Activated naive CD4-positive, alpha-beta T cell treated with Interleukin-2 at 50 U/mL for 16 hours (primary cell): ENCODE measurements at regions not wholly inside any gene's neighbourhood (a gene's known extent, or its start where the extent isn't known, plus 50 kb on each side); places are given as distances from the start of the nearest gene placed in this dataset.

Experiments
- DNase-seq: peaks from one replicate; pipeline ENCODE4 v3.0.0-alpha.2; 2020

DNA sequence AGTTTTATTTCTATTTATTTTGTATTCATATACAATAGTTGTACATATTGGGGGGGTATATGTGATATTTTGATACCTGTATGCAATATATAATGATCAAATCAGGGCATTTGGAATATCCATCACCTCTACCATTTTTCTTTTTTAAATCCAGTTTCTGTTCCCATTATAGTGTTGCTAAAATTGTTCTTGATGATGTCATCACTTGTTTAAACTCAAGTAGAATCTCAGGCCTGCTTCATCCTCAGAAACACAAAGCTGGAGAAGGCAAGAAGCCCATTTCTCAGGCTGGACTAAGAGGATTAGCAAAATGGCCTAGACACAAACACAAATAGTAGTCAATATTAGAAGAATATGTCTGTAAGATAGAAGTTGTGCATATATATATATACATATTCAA is 747.1 kb upstream of the ACVR2A start:
- no peak for DNase-seq

DNA sequence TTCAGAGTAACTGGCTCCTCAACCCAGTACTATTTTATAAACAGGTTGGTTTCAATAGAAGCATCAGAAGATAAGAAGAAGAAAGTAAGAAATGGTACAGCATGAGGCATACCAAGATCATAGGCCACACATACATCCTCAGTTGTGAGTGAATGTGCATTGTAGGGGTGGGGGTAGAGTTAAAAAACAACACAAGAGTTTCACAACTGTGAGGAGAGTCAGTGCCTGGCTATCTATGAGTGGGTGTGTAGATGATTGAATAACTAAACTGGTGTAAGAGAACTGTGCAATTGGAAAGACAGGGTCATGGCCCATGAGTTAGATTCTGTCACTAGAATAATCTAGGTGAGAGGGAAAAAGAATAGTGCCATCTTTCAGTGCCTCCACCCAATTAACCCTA is 748.2 kb upstream of the ACVR2A start:
- no peak for DNase-seq

DNA sequence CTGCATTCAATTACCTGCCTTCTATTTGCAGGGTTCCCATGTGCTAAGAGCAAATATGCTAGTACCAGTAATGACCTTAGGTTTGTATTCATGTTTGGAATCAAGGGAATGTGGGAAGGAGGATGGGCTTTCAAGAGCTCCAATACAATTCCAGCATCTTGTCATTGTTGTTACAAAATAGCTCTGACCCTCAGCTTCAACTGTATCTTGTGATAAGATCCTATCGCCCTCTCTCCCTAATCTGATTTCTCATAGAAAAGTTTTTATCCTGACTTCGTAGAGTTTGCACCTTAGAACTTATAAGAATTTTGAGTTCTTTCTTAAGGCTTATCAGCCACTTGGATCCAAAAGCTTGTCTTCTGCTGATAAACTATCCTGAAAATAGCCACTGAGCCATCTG is 749.5 kb upstream of the ACVR2A start:
- DNase-seq = no peak

DNA sequence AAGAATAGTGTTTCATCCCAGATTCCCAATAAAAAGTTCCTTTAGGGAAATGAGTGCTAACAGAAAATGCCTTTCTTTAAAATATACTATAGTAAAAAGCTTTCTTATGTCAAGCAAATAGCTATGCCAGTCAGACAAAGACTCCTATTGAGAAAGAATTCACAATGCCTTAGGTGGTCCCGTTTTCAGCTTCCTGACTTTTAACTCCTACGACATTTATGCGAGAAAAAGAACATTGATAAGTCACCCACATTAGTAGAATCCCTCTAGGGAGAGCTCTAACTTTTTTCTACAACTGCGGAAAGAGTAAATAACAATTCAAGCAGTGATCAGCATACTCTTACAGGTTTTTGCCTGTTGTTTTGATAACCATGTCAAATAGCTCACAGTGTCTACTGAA is 750.8 kb upstream of the ACVR2A start:
- no peak for DNase-seq

DNA sequence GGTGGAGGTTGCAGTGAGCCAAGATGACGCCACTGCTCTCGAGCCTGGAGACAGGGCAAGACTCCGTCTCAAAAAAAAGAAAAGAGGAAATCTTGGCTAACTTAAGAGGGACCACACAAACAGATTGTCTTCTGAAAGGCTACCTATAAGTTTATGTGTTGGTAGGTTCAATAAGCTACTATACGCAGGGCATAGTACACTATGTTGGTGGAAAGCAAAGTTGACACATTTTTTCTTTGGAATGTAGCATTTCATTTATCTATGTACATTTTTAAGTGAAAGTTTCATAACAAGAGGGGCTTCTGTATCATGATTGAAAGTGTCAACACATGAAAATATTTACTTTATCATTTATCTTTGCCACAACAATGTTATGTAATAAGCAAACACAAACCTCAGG is 752.6 kb upstream of the ACVR2A start:
- no peak for DNase-seq

DNA sequence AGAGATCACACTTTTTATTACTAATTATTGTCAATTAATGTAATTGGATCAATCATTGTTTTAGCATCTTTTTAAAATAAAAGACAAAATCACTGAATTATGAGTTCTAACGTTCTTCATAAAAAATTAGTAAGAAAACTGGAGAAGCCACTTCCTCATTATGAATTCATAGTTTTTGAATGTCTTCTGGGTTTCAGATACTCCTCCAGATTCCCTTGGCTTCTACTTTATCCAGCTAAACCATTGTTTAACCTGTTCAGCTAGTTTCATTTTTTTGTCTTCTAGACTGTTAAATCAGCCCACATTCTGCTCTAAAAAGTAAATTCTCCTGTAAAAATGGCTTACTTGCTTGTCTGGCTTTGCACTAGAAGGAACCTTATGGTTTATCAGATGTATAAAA is 753.4 kb upstream of the ACVR2A start:
- DNase-seq = no peak

DNA sequence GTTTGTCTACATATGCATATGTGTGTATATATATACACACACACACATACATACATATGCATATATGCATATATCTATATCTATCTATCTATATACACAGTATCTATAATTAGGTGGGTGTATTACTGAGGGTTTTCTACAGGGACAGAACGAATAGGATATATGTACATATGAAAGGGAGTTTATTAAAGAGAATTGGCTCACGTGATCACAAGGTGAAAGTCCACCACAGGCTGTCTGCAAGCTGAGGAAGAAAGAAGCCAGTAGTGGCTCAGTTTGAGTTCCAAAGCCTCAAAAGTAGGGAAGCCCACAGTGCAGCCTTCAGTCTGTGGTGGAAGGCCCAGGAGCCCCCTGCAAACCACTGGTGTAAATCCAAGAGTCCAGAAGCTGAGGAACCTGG is 756.0 kb upstream of the ACVR2A start:
- DNase-seq = no peak

DNA sequence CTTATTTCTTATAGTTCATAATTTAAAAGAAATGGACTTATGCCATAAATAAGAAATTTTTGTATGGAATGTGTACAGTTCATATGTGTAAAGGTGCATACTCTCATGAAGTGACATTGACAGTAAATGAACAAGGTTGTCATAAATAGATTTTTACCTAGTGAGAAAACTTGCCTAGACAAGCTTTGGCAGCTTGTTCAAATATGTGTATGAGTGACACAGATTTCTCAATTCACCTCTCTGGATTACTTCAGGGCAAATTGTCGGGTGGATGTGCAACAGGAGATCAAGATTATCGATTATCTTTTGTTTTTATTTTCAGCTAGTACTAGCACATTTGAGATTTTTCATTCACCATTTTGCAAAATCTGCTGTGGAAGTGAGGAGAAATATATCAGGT is 758.1 kb upstream of the ACVR2A start:
- no peak for DNase-seq

DNA sequence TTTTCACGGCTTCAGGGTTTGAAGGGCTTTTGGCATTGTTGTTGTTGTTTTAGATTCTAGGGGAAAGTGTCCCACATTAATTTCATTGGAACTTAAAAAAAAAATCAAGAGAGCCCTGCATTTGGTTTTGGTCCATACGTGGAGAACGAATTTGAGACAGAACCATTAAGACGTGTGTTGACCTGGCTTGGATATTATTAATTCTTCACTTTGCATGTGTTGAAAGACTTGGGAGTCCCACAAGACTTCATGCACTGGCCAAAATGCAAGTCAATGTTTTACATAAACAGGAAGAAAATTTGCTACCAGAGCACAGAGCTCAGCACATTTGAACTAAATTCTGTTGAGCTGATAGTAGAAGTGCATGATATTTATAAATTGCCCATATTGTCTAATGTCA is 761.2 kb upstream of the ACVR2A start:
- DNase-seq = no peak

DNA sequence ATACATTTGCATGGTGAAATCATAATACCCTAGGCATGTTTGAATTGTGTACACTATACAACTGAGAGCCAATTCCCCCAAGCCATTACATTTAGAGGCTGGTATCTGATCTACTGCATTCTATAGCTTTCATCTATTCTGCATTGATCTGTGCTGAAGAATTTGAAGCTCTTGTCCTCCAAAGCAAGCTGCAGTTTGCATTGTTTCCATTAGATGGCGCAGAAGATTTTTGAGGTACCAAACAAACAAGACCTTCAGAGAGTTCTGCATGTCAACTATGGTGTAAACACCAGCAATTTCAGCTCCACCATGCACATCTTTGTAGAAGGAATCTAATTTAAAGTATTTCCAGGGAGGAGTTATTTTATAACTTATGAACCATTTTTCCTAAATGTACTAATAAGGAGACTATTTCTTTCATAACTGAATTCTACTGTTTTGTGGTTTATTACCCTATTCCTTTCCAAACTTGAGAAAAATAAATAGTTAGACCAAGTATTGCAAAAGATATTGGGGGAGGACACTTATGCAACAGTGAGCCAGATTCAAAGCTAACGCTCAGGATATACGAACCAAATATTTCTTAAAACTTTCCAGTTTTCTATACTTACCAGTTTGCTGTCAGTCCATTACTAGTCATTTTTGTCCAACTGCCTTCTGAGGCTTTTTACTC is 761.8 kb upstream of the ACVR2A start:
- DNase-seq = peak; percentile 42

DNA sequence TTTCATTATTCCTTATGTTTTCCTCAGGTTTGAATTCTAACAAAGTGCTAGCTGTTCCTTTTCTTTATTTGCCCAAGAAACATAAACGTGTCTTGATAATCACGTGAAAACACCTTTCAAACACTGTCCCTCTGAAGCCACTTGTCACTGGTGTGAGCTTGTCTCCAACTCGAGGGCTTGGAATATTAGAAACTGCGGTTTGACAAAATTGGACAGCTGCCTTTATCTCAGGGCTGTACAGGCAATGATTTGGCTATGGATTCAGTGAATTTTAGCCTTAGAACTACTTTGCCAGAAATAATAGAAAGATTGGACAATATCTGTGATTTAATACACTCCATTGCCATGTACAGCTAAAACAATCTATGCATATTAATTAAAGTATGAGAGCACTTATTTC is 763.0 kb upstream of the ACVR2A start:
- DNase-seq = no peak

DNA sequence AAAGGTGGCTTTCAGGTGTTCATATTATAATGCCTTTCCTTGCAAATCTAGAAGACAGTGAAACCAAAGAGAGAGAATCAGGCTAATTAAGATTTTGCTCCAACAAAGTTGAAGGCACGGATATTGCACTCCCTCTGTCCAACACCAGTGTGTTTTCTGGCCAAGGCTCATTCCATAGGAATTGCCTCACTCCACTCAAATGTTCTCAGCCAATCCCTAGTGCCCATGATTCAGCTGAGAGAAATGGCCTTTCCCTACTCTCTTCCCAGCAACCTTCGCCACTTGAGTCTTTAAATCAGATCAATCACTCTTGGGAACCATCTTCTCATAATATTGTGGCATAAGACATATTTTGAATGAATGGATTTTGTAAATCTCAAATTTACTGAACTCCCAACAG is 768.2 kb upstream of the ACVR2A start:
- no peak for DNase-seq

DNA sequence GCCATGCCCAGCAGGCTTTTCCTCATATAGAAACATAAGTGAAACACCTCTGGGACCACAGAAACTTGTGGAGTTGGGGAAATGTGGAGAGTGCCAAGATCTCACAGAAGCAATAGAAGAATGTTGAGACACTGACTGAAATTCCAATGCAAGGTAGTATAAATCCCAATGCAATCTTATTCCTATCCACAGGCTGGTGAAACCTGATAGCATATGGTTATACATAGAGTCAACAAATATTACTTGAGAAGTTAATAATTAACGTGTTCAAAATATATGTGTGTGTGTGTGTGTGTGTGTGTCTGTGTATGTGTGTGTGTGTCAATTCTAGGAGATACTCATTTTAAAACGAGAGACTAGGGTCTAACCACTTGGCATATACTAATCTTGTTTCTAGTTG is 776.8 kb upstream of the ACVR2A start:
- DNase-seq = no peak

DNA sequence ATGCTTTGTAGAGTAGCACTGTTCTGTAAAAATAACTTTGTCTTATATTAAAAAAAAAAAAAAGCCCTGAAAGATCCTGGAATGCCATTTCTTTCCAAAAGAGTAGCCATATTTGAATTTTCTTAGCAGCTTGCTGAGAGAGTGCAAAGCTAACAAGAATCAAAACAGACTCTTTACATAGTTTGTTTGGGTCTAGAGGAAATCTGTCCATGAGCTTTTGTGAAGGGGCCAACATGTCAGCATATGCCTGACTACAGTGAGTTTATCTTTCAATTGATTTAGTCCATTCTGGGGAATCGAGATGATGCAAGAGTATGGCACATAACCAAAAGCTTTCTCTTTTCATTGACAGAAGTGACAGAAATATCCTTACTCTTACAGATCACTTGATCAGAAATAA is 777.7 kb upstream of the ACVR2A start:
- DNase-seq = no peak

DNA sequence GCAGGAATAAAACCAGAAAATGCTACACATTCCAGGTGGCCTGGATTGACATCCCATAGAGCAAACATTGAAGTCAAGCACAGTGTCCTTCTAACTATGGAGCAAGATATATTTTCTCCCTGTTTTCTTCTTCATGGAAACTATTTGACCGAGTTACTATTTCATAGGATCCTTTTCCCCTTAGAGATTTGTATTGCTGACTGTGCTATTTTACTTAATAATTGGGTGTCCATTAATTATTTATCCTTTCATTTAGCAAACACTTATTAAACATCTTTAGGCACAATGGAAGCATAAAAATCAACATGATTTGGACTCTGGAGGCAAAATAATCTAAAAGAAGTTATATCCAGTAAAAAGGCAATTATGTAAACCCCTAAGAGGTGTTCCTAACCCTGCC is 782.8 kb upstream of the ACVR2A start:
- DNase-seq = no peak

DNA sequence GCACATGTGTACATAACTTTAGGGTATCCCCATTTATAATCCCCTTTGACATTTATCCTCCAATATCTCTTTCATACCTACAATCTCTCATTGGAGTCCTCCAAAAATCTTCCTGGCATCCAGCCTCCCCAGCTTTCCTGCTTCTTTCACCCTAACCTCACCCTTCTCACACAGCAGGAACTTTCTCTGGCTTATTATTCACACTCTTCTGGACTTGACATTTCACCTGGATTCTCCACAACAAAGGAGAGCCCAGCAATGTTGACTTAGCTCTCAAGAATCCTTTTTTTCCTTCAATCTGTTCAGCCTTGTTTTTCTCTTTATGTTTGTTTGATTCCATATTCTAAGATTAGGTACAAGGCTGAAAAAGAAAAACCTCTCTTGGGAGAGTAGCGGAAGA is 783.6 kb upstream of the ACVR2A start:
- DNase-seq = no peak

DNA sequence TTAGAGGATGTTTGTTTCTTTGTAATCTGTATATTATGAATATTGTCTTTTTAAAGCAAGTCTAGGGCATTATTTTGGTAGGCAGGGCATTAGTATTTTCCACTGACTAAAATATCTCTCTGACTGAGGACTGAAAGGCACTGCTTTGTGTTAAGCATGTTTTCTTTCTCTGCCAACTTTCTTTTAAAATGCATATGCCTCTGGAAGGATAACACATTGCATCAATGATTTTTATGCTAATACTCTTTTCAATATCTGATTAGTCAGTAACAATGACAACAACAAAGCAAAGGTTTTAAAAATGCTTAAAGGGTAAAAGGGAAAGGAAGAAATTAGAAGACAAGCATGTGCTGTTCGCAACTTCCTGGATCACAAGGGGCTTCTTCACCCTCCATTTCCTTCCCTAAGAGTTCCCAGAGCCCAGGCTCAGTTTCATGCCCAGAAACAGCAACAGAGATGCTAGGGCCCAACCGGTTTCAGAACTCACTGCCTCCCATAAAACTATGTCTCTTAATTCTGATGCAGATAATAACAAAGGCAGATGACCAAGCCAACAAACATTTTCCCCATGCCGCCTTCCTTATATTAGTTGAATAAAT is 786.8 kb upstream of the ACVR2A start:
- DNase-seq = no peak

DNA sequence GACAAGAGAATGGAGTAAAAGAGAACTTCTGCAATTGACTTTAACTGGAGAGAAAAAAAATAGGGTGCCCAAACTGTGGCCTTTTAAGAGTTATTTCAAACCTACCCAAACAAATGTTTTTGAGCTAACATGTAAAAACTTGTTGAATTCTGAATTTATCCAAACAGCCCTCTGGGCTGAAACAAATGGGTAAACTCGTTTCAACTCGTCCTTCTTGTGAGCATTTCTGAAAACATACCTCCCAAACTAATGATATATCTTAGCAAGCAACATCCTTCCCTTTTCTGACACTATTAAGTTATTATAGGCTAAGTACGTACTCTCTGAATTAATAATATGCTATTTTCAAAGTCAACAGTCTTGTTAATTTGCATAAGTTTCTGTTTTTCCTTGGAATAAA is 793.0 kb upstream of the ACVR2A start:
- no peak for DNase-seq

DNA sequence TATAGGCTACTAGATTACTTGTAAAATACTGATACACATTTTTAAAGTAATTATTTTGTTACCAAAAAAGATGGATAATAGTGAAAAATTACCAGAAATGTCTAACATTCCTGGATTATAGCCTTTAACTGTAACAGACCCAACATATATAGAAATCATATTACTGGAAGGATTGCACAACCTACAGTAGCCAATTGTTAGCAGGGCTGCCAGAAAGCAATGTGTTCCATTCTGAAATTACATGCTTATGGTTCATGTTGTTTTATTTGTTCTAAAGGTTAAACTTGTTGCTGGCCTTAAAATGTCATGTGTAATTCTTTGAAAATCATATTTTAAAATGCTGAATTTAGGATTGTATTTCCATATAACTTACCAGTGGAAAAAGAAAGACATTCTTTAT is 793.6 kb upstream of the ACVR2A start:
- DNase-seq = no peak

DNA sequence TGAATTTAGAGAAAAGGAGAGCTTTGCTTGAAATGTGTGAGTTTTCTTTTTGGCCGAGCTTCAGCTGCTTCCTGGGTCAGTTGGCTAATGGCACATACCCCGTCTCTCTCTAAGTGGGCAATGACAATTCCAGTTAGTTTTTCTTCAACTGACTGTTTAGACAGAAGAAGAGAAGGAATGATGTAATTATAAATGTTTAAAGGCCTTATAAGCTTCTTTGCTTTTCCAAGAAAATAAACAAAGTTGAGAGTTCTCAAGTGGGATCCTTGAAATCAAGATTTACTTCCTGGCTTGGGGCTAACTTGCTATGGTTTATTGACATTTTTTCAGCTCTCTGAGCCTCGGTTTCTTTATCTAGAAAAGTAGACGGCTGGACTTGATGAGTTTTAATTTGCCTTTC is 794.9 kb upstream of the ACVR2A start:
- DNase-seq = no peak

DNA sequence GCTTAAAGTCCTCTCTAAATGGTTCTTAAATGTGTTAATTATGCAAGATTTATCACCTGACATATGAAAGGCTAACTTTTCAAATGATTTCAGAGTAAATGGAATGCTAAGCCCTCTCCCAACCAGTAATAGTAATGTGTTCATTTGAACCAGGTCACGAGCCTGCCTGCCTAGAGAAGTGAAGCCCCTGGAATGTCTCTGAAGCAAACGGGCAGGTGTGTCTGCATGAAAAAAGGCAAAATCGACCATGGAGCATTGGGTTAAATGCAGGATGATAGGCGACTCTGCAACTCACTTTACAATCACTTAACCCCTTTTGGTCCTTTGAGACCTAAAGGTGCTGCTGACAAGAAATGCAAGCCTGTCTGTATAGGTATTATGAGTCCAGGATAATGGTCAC is 798.4 kb upstream of the ACVR2A start:
- no peak for DNase-seq

DNA sequence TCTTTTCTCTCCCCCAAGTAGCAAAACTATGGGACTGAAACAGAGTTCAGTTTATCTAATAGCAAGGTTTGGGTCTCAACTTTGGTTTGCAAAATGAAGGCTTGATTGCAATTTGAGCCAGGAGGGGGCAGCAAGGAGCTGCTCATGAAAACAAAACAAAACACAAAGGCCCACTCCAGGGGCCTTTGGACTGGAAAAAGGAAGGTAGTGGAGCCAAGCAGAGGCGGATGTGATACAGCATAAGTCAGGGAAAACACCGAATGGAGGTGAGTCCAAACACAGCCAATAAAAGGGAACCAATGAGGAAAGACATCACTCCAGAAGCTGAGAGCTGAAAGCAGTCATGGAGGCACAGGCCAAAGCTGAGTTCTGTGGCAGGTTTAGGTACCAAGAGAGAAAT is 799.7 kb upstream of the ACVR2A start:
- DNase-seq = peak; percentile 58

DNA sequence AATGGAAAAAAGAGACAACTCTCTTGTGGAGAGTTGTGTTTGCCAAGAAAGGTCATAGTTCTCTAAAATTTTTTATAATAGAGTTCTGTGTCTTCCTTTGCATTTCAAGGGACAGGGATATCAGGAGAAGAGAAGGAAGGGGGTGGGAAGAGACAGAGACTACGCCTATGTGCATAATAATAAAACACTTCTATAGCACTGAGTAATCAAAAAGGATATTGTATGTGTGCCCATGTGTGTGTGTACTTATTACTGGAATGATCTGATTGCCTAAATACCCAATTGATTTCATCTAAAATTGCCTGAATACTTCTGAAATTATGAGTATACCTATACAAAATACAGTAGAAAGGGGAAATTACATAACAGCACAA is 803.7 kb upstream of the ACVR2A start:
- DNase-seq = no peak

DNA sequence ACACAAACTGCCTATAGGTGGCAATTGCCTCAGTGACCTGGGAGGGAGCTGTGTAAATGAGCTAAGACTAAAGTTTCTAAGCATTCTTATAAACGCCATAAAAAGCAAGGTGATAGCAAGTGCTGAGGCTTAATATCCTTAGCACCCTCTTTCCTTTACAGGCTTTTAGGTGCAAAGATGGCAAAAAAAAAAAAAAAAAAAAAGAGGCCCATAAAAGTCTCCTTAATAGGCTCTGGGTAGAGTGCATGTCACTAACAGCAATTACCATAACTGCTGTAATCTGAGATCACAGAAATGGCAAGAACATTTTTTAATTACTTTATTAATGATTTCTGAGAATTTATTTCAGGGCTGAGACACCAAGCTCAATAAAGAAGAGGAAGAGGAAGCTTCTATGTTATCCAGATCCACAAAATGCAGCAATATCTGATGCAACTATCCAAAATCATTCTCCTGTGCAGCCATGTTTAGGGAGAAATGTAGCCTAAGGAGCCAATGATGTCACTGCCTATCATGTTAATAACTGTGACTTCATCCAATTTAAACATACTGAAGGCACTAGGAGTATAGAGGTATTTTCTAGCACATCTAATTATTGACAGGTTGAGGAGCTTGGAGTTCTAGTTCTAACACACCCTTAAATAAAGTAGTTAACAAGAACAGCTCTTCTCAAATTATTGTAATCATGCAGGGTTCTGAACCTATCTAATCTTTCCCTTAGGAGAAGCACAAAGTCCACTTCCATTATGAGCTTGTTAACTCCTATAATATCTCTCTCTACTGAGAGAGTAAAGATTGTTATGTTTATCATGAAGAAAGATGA is 804.3 kb upstream of the ACVR2A start:
- no peak for DNase-seq

DNA sequence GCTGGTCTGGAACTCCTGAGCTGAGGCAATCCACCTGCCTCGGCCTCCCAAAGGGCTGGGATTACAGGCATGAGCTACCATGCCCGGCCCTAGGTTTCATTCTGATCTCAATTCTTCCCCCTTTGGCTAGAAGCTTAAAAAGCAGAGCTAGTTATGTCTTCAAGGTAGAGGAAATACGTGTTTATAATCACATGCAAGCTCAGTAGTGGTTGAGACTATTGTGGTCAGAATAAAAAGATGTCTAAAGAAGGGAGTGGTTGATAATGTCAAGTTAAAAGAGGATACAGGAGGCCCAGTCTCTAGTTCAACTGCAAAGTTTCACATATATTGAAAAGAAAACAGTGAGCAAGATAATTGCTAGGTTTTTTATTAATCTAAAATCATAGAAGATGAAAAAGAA is 807.8 kb upstream of the ACVR2A start:
- DNase-seq = no peak
